Right atrium auricular region (tissue), 2 donors: ENCODE measurements at regions not wholly inside any gene's neighbourhood (a gene's known extent, or its start where the extent isn't known, plus 50 kb on each side); places are given as distances from the start of the nearest gene placed in this dataset.

ENCODE experiments used
- DNase-seq: peaks from one replicate; pipeline ENCODE4 v3.0.0-alpha.2; 2019; ENCODE audit warnings: low spot score
- H3K27ac ChIP-seq, 2 donors: fragments of 200-600 bp; sonication (generic); 1 replicate in 1 of 2; 2 replicates in 1 of 2; pipeline ENCODE4 v1.5.1; 2016 to 2019
- H3K27me3 ChIP-seq, 2 donors: fragments of 200-600 bp; sonication (generic); one replicate each; pipeline versions ENCODE4 v1.5.1 to v1.6.0; 2017 to 2019
- H3K36me3 ChIP-seq: fragments of 200-600 bp; sonication (generic); one replicate; pipeline ENCODE4 v1.5.1; 2016
- H3K4me1 ChIP-seq, 2 donors: fragments of 200-600 bp; sonication (generic); one replicate each; pipeline versions ENCODE4 v1.5.1 to v1.6.0; 2017 to 2019
- H3K4me3 ChIP-seq, 2 donors: fragments of 200-600 bp; sonication (generic); 1 replicate in 1 of 2; 2 replicates in 1 of 2; pipeline ENCODE4 v1.5.1; 2017 to 2019; ENCODE audit warnings: mild to moderate bottlenecking in 1 of 2, moderate library complexity in 1 of 2
- H3K9me3 ChIP-seq, 2 donors: fragments of 200-600 bp; sonication (generic); one replicate each; pipeline ENCODE4 v1.5.1; 2019
- TF ChIP-seq, protein P1 (sequence below), 2 donors: fragments of 200-600 bp; sonication (generic); IDR thresholded peaks; one replicate each; pipeline ENCODE4 v1.5.1; 2019; ENCODE audit warnings: antibody characterized with exemption in 2 of 2

DNA sequence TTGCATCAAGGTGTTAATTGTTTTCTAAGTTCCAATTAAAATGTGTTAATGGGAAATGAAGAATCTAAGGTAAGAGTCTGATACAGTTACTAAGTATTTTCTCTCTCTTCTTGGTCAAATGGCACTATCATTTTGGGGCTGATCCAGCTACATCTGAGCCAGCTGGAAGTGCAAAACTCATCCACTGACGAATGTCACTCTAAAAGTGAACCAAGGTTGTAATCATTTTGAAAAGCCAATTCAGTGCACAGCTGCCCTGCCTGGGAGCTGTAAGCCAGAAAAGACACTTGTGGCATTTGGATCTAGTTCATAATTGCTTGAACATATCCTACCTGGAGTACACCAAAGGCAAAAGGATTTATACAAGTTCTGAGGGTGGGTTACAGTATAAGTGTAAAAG, 1011.3 kb downstream of the AACS start:
- Histone ChIP-seq H3K27ac (no peak overlapping the region), H3K9me3 (peaks cover 0 to under 1% of the 10 kb centered on the region in 2 donors), H3K27me3 (no peaks in the 10 kb centered on the region), H3K4me3 (no peak overlapping the region), H3K36me3 (no peaks in the 10 kb centered on the region), H3K4me1 (no peaks in the 10 kb centered on the region)
- TF ChIP-seq, protein P1, sequence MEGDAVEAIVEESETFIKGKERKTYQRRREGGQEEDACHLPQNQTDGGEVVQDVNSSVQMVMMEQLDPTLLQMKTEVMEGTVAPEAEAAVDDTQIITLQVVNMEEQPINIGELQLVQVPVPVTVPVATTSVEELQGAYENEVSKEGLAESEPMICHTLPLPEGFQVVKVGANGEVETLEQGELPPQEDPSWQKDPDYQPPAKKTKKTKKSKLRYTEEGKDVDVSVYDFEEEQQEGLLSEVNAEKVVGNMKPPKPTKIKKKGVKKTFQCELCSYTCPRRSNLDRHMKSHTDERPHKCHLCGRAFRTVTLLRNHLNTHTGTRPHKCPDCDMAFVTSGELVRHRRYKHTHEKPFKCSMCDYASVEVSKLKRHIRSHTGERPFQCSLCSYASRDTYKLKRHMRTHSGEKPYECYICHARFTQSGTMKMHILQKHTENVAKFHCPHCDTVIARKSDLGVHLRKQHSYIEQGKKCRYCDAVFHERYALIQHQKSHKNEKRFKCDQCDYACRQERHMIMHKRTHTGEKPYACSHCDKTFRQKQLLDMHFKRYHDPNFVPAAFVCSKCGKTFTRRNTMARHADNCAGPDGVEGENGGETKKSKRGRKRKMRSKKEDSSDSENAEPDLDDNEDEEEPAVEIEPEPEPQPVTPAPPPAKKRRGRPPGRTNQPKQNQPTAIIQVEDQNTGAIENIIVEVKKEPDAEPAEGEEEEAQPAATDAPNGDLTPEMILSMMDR (IDR thresholded peaks at IDR 0.05) = no peak
- DNase-seq = no peak

DNA sequence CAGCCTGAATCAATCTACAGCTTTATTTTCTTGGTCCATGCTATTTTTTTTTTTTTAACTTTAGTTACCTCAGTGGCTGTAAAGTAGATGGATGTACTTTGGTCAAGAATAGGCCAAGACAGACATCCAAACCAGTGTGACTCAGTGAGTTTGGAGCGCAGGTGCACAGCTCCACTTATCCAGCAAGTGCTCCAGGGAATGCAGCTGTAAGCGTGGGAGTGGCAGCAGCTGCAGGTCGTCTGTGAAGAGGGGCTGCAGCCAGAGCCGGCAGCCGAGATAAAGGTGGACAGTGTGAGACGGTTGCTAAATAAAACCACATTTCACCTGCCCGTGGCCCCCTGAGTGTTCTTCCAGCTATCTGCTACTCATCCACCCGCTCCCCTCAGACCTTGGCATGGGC, 1018.7 kb downstream of the AACS start:
- DNase-seq = no peak
- no peaks in the 10 kb centered on the region for H3K36me3 ChIP-seq
- no peak overlapping the region for H3K27ac ChIP-seq
- no peaks in the 10 kb centered on the region for H3K27me3 ChIP-seq
- TF ChIP-seq, protein P1 (IDR thresholded peaks at IDR 0.05) = no peak
- H3K4me3 ChIP-seq = no peak overlapping the region
- no peaks in the 10 kb centered on the region for H3K9me3 ChIP-seq
- H3K4me1 ChIP-seq = no peaks in the 10 kb centered on the region

DNA sequence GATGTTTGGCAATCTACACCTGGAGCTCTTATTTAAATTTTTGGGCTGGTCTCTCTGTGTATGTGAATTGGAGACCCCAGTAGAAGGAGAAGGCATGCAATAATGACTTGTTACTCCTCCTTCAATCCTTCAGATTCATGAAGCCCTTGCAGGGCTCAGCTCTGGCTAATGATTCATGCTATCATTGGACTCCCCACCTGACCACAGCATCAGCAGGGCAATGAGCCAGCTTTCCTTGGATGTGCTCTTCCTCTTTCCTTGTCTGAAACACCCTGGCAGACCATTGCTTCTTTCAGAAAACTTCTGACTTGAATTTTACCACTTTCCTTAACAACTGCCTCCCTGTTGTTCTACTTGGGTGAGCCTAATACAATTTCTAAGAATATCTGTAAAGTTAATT, 1019.2 kb downstream of the AACS start:
- Histone ChIP-seq H3K27ac (no peak overlapping the region), H3K4me1 (no peaks in the 10 kb centered on the region), H3K9me3 (no peaks in the 10 kb centered on the region), H3K27me3 (no peaks in the 10 kb centered on the region), H3K36me3 (no peaks in the 10 kb centered on the region), H3K4me3 (no peak overlapping the region)
- no peak for DNase-seq
- TF ChIP-seq, protein P1 (IDR thresholded peaks at IDR 0.05) = no peak

DNA sequence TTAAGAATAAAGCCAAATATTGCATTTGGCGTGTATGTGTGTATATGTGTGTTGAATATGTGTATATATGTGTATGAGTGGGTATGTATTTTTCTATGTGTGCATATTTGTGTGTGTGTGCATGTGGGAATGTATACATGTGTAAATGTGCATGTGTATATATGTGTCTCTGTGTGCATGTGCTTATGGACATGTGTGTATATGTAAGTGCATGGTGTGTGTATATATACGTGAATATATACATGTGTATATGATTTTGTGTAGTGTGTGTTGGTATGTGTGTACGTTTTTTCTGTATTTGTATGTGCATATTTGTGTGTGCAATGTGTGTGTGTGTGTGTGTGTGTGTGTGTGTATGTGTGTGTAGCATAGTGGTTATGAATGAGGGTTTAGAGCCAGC, 1021.0 kb downstream of the AACS start:
- Histone ChIP-seq H3K4me1 (no peaks in the 10 kb centered on the region), H3K9me3 (no peaks in the 10 kb centered on the region), H3K27ac (no peak overlapping the region), H3K27me3 (no peaks in the 10 kb centered on the region), H3K4me3 (no peak overlapping the region), H3K36me3 (no peaks in the 10 kb centered on the region)
- no peak for DNase-seq
- TF ChIP-seq, protein P1 (IDR thresholded peaks at IDR 0.05) = no peak

DNA sequence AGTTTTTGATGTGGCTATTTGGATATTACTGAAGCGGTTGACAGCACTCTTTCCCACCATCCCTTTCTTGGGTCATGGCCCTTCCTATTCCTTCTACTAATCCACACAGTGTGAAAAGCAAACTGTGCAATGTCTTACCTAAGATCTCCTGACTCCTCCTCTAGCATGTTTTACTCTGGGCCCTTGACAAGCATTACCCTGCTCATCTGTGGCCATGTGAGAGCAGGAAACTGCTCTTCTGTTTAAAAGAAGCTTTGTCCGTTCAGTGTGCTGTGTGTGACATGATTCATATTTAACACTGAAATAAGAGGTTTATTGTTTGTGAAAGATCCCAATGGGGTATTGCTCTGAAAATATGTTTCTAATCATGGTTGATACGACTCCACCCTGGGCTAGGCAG, 1022.5 kb downstream of the AACS start:
- TF ChIP-seq, protein P1 (IDR thresholded peaks at IDR 0.05) = no peak
- DNase-seq = no peak

GRCh38 chr12:126093908-126094307, 1028.7 kb downstream of the AACS start:
- H3K9me3 ChIP-seq = no peaks in the 10 kb centered on the region
- H3K27me3 ChIP-seq = no peaks in the 10 kb centered on the region
- TF ChIP-seq, protein P1 (IDR thresholded peaks at IDR 0.05) = no peak
- no peak overlapping the region for H3K4me3 ChIP-seq
- H3K27ac ChIP-seq = no peak overlapping the region
- DNase-seq = no peak
- H3K4me1 ChIP-seq = no peaks in the 10 kb centered on the region
- H3K36me3 ChIP-seq = no peaks in the 10 kb centered on the region

More for the DNA sequence above, 1022.5 kb downstream of the AACS start:
- Histone ChIP-seq H3K27ac (no peak overlapping the region), H3K4me1 (no peaks in the 10 kb centered on the region), H3K4me3 (no peak overlapping the region), H3K27me3 (no peaks in the 10 kb centered on the region), H3K9me3 (no peaks in the 10 kb centered on the region), H3K36me3 (no peaks in the 10 kb centered on the region)
